T-helper 2 cell treated with Interferon-gamma antibody and Interleukin-4, amounts not matched to agents 100 ng/mL and 5 ng/mL, for 36 hours (primary cell): ENCODE measurements at regions not wholly inside any gene's neighbourhood (a gene's known extent, or its start where the extent isn't known, plus 50 kb on each side); places are given as distances from the start of the nearest gene placed in this dataset.

ENCODE experiments used
- intact Hi-C: fragments of 100-400 bp; cut with micrococcal nuclease; formaldehyde crosslinking; loops from one replicate; pipeline ENCODE4 v1.15.1; 2023

DNA sequence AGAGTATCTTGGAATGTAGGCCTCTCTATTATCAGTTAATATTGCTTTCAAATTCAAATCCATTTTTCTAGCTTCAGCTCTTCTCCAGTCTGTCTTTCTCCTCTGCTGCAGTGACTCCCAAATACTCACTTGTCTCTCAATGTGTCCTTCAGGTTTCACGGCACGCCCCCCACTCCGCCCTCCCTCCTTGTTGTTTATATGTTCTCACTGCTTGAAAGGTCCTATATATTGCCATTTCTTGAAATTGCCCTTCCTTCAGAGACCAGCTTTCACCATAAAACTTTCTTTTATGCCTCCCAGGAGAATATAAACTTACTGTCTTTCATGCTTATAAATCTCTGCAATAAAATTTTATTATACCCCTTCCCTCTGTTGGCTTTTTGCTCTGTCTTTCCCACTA, 668.2 kb downstream of the CCSER2 start:
- intact Hi-C loops = no loop called here

GRCh38 chr10:84997870-84998269, 669.5 kb downstream of the CCSER2 start:
- intact Hi-C loops = no loop called here

DNA sequence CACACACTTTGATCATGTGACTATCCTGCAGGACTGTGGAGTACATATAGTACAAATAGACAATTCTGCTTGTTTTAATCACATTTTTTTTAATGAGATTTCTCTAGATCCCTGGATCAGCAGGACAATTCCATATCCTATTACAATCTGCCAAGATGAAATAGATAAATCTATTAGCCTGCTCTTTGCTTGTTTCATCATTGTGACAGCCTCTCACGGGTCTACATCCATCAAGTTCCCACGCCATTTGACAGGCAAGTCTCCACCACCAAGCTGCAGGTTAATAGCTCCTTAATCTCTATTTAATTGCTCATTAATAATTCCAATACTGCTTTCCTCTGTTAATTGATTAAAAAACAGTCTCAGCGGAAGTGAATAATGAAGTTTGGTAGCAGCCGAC, 671.5 kb downstream of the CCSER2 start:
- intact Hi-C loops = no loop called here

GRCh38 chr10:85003083-85003482, 674.7 kb downstream of the CCSER2 start:
- intact Hi-C loops = no loop called here

GRCh38 chr10:85008488-85009184, 680.2 kb downstream of the CCSER2 start:
- intact Hi-C loops = no loop called here

- intact Hi-C loops = no loop called here
Observed at GRCh38 chr10:85012305-85012704, 683.9 kb downstream of the CCSER2 start.

GRCh38 chr10:85026878-85027467, 698.6 kb downstream of the CCSER2 start:
- intact Hi-C loops = no loop called here

- intact Hi-C loops = no loop called here
Observed at GRCh38 chr10:85032981-85033380, 704.6 kb downstream of the CCSER2 start.

- intact Hi-C loops = no loop called here
Observed at GRCh38 chr10:85036661-85037060, 708.3 kb downstream of the CCSER2 start.

DNA sequence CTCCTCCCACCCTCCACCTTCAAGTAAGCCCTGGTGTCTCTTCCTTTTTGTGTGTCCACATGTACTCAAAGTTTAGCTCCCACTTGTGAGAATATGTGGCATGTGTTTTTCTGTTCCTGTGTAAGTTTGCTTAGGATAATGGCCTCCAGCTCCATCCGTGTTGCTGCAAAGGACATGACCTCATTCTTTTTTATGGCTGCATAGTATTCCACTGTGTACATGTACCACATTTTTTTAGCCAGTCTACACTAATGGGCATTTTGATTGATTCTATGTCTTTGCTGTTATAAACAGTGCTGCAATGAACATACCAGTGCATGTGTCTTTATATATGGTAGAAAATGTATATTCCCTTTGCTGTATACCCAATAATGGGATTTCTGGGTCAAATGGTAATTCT, 710.9 kb downstream of the CCSER2 start:
- intact Hi-C loops = no loop called here

DNA sequence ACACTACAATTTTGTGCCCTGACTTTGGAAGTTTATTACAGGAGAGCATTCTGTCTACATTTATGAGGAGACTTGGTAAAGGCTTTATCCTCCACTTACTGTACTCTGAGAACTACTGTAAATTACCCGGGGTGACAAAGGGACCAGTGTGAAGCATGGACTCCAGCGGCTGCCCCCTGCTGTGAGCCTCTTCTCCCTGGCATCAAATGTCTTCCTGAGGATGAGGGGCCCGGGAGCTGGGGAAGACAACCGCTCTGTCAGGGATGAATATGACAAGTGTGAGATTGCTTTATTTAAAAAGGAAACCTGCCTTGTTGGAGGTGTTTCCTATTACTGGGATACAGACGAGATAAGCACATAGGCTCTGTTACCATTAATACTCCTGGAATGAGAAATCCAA, 714.8 kb downstream of the CCSER2 start:
- intact Hi-C loops = no loop called here

- intact Hi-C loops = no loop called here
Observed at GRCh38 chr10:85045046-85045445, 716.7 kb downstream of the CCSER2 start.

GRCh38 chr10:85047170-85047834, 718.9 kb downstream of the CCSER2 start:
- intact Hi-C loops = no loop called here

DNA sequence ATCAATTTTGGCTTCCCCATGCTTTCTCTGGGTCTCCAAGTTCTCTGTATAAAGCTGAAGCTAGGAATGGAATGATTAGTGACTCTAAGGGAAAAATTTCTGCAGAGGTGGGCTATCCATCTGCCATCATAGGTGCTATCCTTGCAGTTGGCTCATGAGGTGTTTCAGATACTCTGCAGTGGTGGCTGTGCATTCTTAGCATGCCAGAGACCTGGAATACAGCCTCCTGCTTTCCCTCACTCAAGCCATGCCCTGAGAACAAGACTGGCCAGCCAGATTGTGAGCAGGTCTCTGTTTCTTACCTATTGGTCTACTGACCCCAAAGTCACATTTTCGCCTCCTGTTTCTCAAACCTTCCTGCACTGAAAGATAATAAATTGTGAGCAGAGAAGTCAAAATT, 719.6 kb downstream of the CCSER2 start:
- intact Hi-C loops = no loop called here

- intact Hi-C loops = no loop called here
Observed at GRCh38 chr10:85048644-85049043, 720.3 kb downstream of the CCSER2 start.

DNA sequence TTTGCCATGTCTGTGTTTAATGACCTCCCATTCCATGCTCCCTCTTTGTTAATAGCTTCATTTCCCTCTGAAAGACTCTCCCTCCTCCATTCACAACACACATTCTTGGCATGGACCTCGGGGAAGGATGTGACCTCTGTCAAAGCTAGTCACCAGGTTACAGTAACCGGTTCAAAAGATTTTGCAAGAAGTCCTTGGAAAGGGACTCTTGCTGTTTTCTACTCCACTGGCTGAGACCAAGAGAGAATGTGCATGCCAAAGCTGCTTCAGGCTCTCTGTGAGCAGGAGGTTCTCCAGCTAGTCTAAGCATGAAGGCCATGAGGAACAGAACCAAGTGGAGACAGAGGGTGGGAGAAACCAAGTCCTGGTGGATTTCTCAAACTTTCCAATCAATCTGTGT, 732.6 kb downstream of the CCSER2 start:
- intact Hi-C loops = no loop called here

DNA sequence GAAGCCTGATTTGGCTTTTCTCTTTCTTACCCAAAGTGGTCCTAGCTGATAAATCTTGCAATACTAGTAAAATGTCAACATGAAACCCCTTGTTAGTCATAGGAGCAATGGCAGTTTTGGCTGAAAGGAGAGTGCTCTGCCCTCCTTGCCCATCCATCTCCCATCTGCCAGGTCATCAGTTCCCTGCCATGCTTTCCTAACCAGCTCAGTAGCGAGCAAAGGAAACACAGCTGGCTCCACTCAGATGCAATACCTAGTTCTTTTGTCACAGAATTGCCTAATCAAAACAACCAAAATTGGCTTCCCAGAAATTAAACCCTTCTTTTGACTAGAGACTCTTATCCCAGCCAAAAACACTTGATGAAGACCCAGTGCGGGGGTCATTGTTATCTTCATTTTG, 733.0 kb downstream of the CCSER2 start:
- intact Hi-C loops = no loop called here

- intact Hi-C loops = no loop called here
Observed at GRCh38 chr10:85067955-85068354, 739.6 kb downstream of the CCSER2 start.

- intact Hi-C loops = no loop called here
Observed at GRCh38 chr10:85080934-85081333, 752.5 kb downstream of the CCSER2 start.

- intact Hi-C loops = no loop called here
Observed at GRCh38 chr10:85098835-85099521, 770.6 kb downstream of the CCSER2 start.

- intact Hi-C loops = no loop called here
Observed at GRCh38 chr10:85100495-85100894, 772.1 kb downstream of the CCSER2 start.

- intact Hi-C loops = no loop called here
Observed at GRCh38 chr10:85105614-85106255, 777.3 kb downstream of the CCSER2 start.
